ENCODE measurements at regions not wholly inside any gene's neighbourhood (a gene's known extent, or its start where the extent isn't known, plus 50 kb on each side); places are given as distances from the start of the nearest gene placed in this dataset.

GRCh38 chr5:107271682-107272350, 398.9 kb downstream of the EFNA5 start:
- H3K9me3 ChIP-seq = no peaks in the 10 kb centered on the region
- no peak for DNase-seq
- Mint-ChIP-seq H3K4me1 (no peaks in the 10 kb centered on the region), H3K27ac (no peak overlapping the region), H3K9me3 (peaks cover 0 to 4% (median 0%) of the 10 kb centered on the region in 3 donors), H3K36me3 (no peaks in the 10 kb centered on the region), H3K4me3 (no peak overlapping the region), H3K27me3 (peaks cover 0 to 4% of the 10 kb centered on the region in 2 donors)
- H3K27me3 ChIP-seq (replicated peaks in 1 of 2; ENCODE audit: control insufficient read depth in 2 of 2, extremely low read depth in 1 of 2, insufficient read depth in 2 of 2, low read length in 1 of 2) = peaks cover 0 to 3% of the 10 kb centered on the region in 2 experiments
- no peaks in the 10 kb centered on the region for H3K4me1 ChIP-seq (ENCODE audit: control insufficient read depth in 1 of 2, extremely low read depth in 1 of 2, insufficient read depth in 2 of 2, low read length in 2 of 2)
- H3K27ac ChIP-seq (ENCODE audit: low read length) = no peak overlapping the region
- CTCF ChIA-PET = no interaction called here
- WGBS (ENCODE audit: insufficient coverage) = no CpG with 5 or more reads among the region's 1 CpG
- no peak overlapping the region for H3K4me3 ChIP-seq (ENCODE audit: control insufficient read depth in 1 of 2, extremely low read depth in 1 of 2, low read length in 1 of 2)
- no peak for ATAC-seq (replicated peaks in 1 of 4)
- H3K36me3 ChIP-seq (ENCODE audit: control insufficient read depth in 2 of 2, extremely low read depth in 1 of 2, insufficient read depth in 1 of 2, low read length in 1 of 2) = no peaks in the 10 kb centered on the region
- POLR2A ChIA-PET = no interaction called here

GRCh38 chr5:107270561-107270960, 400.2 kb downstream of the EFNA5 start:
- no peak for ATAC-seq (replicated peaks in 1 of 4)
- Histone ChIP-seq H3K9me3 (no peaks in the 10 kb centered on the region), H3K4me1 (ENCODE audit: control insufficient read depth in 1 of 2, extremely low read depth in 1 of 2, insufficient read depth in 2 of 2, low read length in 2 of 2) (no peaks in the 10 kb centered on the region), H3K27me3 (replicated peaks in 1 of 2; ENCODE audit: control insufficient read depth in 2 of 2, extremely low read depth in 1 of 2, insufficient read depth in 2 of 2, low read length in 1 of 2) (peaks cover 0 to 3% of the 10 kb centered on the region in 2 experiments), H3K36me3 (ENCODE audit: control insufficient read depth in 2 of 2, extremely low read depth in 1 of 2, insufficient read depth in 1 of 2, low read length in 1 of 2) (no peaks in the 10 kb centered on the region), H3K4me3 (ENCODE audit: control insufficient read depth in 1 of 2, extremely low read depth in 1 of 2, low read length in 1 of 2) (no peak overlapping the region), H3K27ac (ENCODE audit: low read length) (no peak overlapping the region)
- H3K27me3 Mint-ChIP-seq = peaks cover 0 to 4% of the 10 kb centered on the region in 2 donors
- no peak for DNase-seq
- POLR2A ChIA-PET = no interaction called here
- no peaks in the 10 kb centered on the region for H3K36me3 Mint-ChIP-seq
- CTCF ChIA-PET = no interaction called here
- WGBS (ENCODE audit: insufficient coverage) = no CpG with 5 or more reads among the region's 1 CpG
- H3K4me1 Mint-ChIP-seq = no peaks in the 10 kb centered on the region
- peaks cover 0 to 4% (median 0%) of the 10 kb centered on the region in 3 donors for H3K9me3 Mint-ChIP-seq
- H3K4me3 Mint-ChIP-seq = no peak overlapping the region
- H3K27ac Mint-ChIP-seq = no peak overlapping the region

GRCh38 chr5:107269678-107270077, 401.1 kb downstream of the EFNA5 start:
- WGBS (ENCODE audit: insufficient coverage) = no CpG with 5 or more reads among the region's 2 CpGs
- no peak overlapping the region for H3K27ac ChIP-seq (ENCODE audit: low read length)
- H3K27me3 ChIP-seq (replicated peaks in 1 of 2; ENCODE audit: control insufficient read depth in 2 of 2, extremely low read depth in 1 of 2, insufficient read depth in 2 of 2, low read length in 1 of 2) = peaks cover 0 to 3% of the 10 kb centered on the region in 2 experiments
- CTCF ChIA-PET = no interaction called here
- H3K27ac Mint-ChIP-seq = no peak overlapping the region
- no peak overlapping the region for H3K4me3 Mint-ChIP-seq
- H3K4me1 ChIP-seq (ENCODE audit: control insufficient read depth in 1 of 2, extremely low read depth in 1 of 2, insufficient read depth in 2 of 2, low read length in 2 of 2) = peaks cover 0 to 5% of the 10 kb centered on the region in 2 experiments
- H3K36me3 ChIP-seq (ENCODE audit: control insufficient read depth in 2 of 2, extremely low read depth in 1 of 2, insufficient read depth in 1 of 2, low read length in 1 of 2) = no peaks in the 10 kb centered on the region
- H3K4me1 Mint-ChIP-seq = no peaks in the 10 kb centered on the region
- POLR2A ChIA-PET = no interaction called here
- no peaks in the 10 kb centered on the region for H3K36me3 Mint-ChIP-seq
- DNase-seq (no peak), ATAC-seq (replicated peaks in 1 of 4) (no peak)
- no peak overlapping the region for H3K4me3 ChIP-seq (ENCODE audit: control insufficient read depth in 1 of 2, extremely low read depth in 1 of 2, low read length in 1 of 2)
- H3K9me3 ChIP-seq = no peaks in the 10 kb centered on the region
- peaks cover 0 to 4% (median 0%) of the 10 kb centered on the region in 3 donors for H3K9me3 Mint-ChIP-seq
- peaks cover 0 to 4% of the 10 kb centered on the region in 2 donors for H3K27me3 Mint-ChIP-seq

- H3K4me3 Mint-ChIP-seq = no peak overlapping the region
- no peaks in the 10 kb centered on the region for H3K36me3 Mint-ChIP-seq
- H3K4me3 ChIP-seq (ENCODE audit: control insufficient read depth in 1 of 2, extremely low read depth in 1 of 2, low read length in 1 of 2) = no peak overlapping the region
- H3K27me3 ChIP-seq (replicated peaks in 1 of 2; ENCODE audit: control insufficient read depth in 2 of 2, extremely low read depth in 1 of 2, insufficient read depth in 2 of 2, low read length in 1 of 2) = peaks cover 0 to 3% of the 10 kb centered on the region in 2 experiments
- 83% methylated on average over 2 of the region's 2 CpGs for WGBS (ENCODE audit: insufficient coverage)
- no peaks in the 10 kb centered on the region for H3K4me1 Mint-ChIP-seq
- H3K27ac Mint-ChIP-seq = no peak overlapping the region
- H3K9me3 ChIP-seq = no peaks in the 10 kb centered on the region
- H3K9me3 Mint-ChIP-seq = peaks cover 0 to 4% (median 0%) of the 10 kb centered on the region in 3 donors
- no peak for ATAC-seq (replicated peaks in 1 of 4)
- H3K27ac ChIP-seq (ENCODE audit: low read length) = no peak overlapping the region
- no peak for DNase-seq
- H3K27me3 Mint-ChIP-seq = peaks cover 0 to 4% of the 10 kb centered on the region in 2 donors
- ChIA-PET POLR2A (no interaction called here), CTCF (no interaction called here)
- peaks cover 2 to 8% of the 10 kb centered on the region in 2 experiments for H3K4me1 ChIP-seq (ENCODE audit: control insufficient read depth in 1 of 2, extremely low read depth in 1 of 2, insufficient read depth in 2 of 2, low read length in 2 of 2)
- no peaks in the 10 kb centered on the region for H3K36me3 ChIP-seq (ENCODE audit: control insufficient read depth in 2 of 2, extremely low read depth in 1 of 2, insufficient read depth in 1 of 2, low read length in 1 of 2)
These were observed 401.5 kb downstream of the EFNA5 start for GRCh38 chr5:107269256-107269655.

GRCh38 chr5:107268241-107268640, 402.5 kb downstream of the EFNA5 start:
- WGBS (ENCODE audit: insufficient coverage) = 78% methylated on average over 1 of the region's 2 CpGs
- no peak overlapping the region for H3K4me3 ChIP-seq (ENCODE audit: control insufficient read depth in 1 of 2, extremely low read depth in 1 of 2, low read length in 1 of 2)
- Mint-ChIP-seq H3K36me3 (no peaks in the 10 kb centered on the region), H3K27me3 (peaks cover 0 to 4% of the 10 kb centered on the region in 2 donors), H3K9me3 (peaks cover 0 to 4% (median 0%) of the 10 kb centered on the region in 3 donors), H3K27ac (no peak overlapping the region), H3K4me1 (peaks cover 0 to 3% (median 0%) of the 10 kb centered on the region in 3 donors), H3K4me3 (no peak overlapping the region)
- H3K4me1 ChIP-seq (ENCODE audit: control insufficient read depth in 1 of 2, extremely low read depth in 1 of 2, insufficient read depth in 2 of 2, low read length in 2 of 2) = peaks cover 4 to 8% of the 10 kb centered on the region in 2 experiments
- peaks cover 0 to 3% of the 10 kb centered on the region in 2 experiments for H3K27me3 ChIP-seq (replicated peaks in 1 of 2; ENCODE audit: control insufficient read depth in 2 of 2, extremely low read depth in 1 of 2, insufficient read depth in 2 of 2, low read length in 1 of 2)
- ATAC-seq (replicated peaks in 1 of 4) (no peak), DNase-seq (no peak)
- ChIA-PET POLR2A (no interaction called here), CTCF (no interaction called here)
- H3K9me3 ChIP-seq = no peaks in the 10 kb centered on the region
- no peak overlapping the region for H3K27ac ChIP-seq (ENCODE audit: low read length)
- no peaks in the 10 kb centered on the region for H3K36me3 ChIP-seq (ENCODE audit: control insufficient read depth in 2 of 2, extremely low read depth in 1 of 2, insufficient read depth in 1 of 2, low read length in 1 of 2)

GRCh38 chr5:107266100-107266499, 404.6 kb downstream of the EFNA5 start:
- CTCF ChIA-PET = no interaction called here
- peaks cover 0 to 3% (median 0%) of the 10 kb centered on the region in 3 donors for H3K4me1 Mint-ChIP-seq
- DNase-seq (no peak), ATAC-seq (replicated peaks in 1 of 4) (no peak)
- H3K27ac Mint-ChIP-seq = no peak overlapping the region
- H3K27me3 Mint-ChIP-seq = peaks cover 0 to 4% of the 10 kb centered on the region in 2 donors
- no peaks in the 10 kb centered on the region for H3K36me3 Mint-ChIP-seq
- Histone ChIP-seq H3K9me3 (no peaks in the 10 kb centered on the region), H3K4me1 (ENCODE audit: control insufficient read depth in 1 of 2, extremely low read depth in 1 of 2, insufficient read depth in 2 of 2, low read length in 2 of 2) (peaks cover 8% of the 10 kb centered on the region in 2 experiments), H3K36me3 (ENCODE audit: control insufficient read depth in 2 of 2, extremely low read depth in 1 of 2, insufficient read depth in 1 of 2, low read length in 1 of 2) (no peaks in the 10 kb centered on the region), H3K4me3 (ENCODE audit: control insufficient read depth in 1 of 2, extremely low read depth in 1 of 2, low read length in 1 of 2) (no peak overlapping the region), H3K27ac (ENCODE audit: low read length) (no peak overlapping the region), H3K27me3 (replicated peaks in 1 of 2; ENCODE audit: control insufficient read depth in 2 of 2, extremely low read depth in 1 of 2, insufficient read depth in 2 of 2, low read length in 1 of 2) (peaks cover 0 to 3% of the 10 kb centered on the region in 2 experiments)
- POLR2A ChIA-PET = no interaction called here
- peaks cover 0 to 11% (median 0%) of the 10 kb centered on the region in 3 donors for H3K9me3 Mint-ChIP-seq
- H3K4me3 Mint-ChIP-seq = no peak overlapping the region
- no CpG with 5 or more reads among the region's 1 CpG for WGBS (ENCODE audit: insufficient coverage)

Measured in T-cell (primary cell).